ENCODE measurements at regions not wholly inside any gene's neighbourhood (a gene's known extent, or its start where the extent isn't known, plus 50 kb on each side); places are given as distances from the start of the nearest gene placed in this dataset.

- no peak for TF ChIP-seq CTCF (IDR thresholded peaks at IDR 0.05; ENCODE audit: insufficient read depth, low read length, poor library complexity, severe bottlenecking)
- Histone ChIP-seq H3K4me3 (replicated peaks; ENCODE audit: low read depth, low read length) (no peak overlapping the region), H3K27me3 (replicated peaks; ENCODE audit: control insufficient read depth, insufficient read depth, low read length) (no peaks in the 10 kb centered on the region), H3K36me3 (ENCODE audit: control insufficient read depth, insufficient read depth, low read length) (no peaks in the 10 kb centered on the region)
- no peak for DNase-seq (ENCODE audit: extremely low read depth, insufficient read length)
Measured at GRCh38 chr13:34035676-34036325, 217.9 kb downstream of the RFC3 start.

GRCh38 chr13:34037636-34038540, 219.9 kb downstream of the RFC3 start:
- no peaks in the 10 kb centered on the region for H3K36me3 ChIP-seq (ENCODE audit: control insufficient read depth, insufficient read depth, low read length)
- H3K4me3 ChIP-seq (replicated peaks; ENCODE audit: low read depth, low read length) = no peak overlapping the region
- DNase-seq (ENCODE audit: extremely low read depth, insufficient read length) = peak; percentile 15
- H3K27me3 ChIP-seq (replicated peaks; ENCODE audit: control insufficient read depth, insufficient read depth, low read length) = no peaks in the 10 kb centered on the region
- TF ChIP-seq CTCF (IDR thresholded peaks at IDR 0.05; ENCODE audit: insufficient read depth, low read length, poor library complexity, severe bottlenecking) = no peak

GRCh38 chr13:34038541-34039068, 220.7 kb downstream of the RFC3 start:
- no peak for TF ChIP-seq CTCF (IDR thresholded peaks at IDR 0.05; ENCODE audit: insufficient read depth, low read length, poor library complexity, severe bottlenecking)
- no peak overlapping the region for H3K4me3 ChIP-seq (replicated peaks; ENCODE audit: low read depth, low read length)
- H3K27me3 ChIP-seq (replicated peaks; ENCODE audit: control insufficient read depth, insufficient read depth, low read length) = no peaks in the 10 kb centered on the region
- DNase-seq (ENCODE audit: extremely low read depth, insufficient read length) = no peak
- no peaks in the 10 kb centered on the region for H3K36me3 ChIP-seq (ENCODE audit: control insufficient read depth, insufficient read depth, low read length)

- Histone ChIP-seq H3K36me3 (ENCODE audit: control insufficient read depth, insufficient read depth, low read length) (no peaks in the 10 kb centered on the region), H3K4me3 (replicated peaks; ENCODE audit: low read depth, low read length) (no peak overlapping the region), H3K27me3 (replicated peaks; ENCODE audit: control insufficient read depth, insufficient read depth, low read length) (no peaks in the 10 kb centered on the region)
- no peak for TF ChIP-seq CTCF (IDR thresholded peaks at IDR 0.05; ENCODE audit: insufficient read depth, low read length, poor library complexity, severe bottlenecking)
- DNase-seq (ENCODE audit: extremely low read depth, insufficient read length) = no peak
Measured at GRCh38 chr13:34039678-34040077, 221.7 kb downstream of the RFC3 start.

- DNase-seq (ENCODE audit: extremely low read depth, insufficient read length) = no peak
- TF ChIP-seq CTCF (IDR thresholded peaks at IDR 0.05; ENCODE audit: insufficient read depth, low read length, poor library complexity, severe bottlenecking) = no peak
Measured at GRCh38 chr13:34040863-34041262, 222.9 kb downstream of the RFC3 start.

More at GRCh38 chr13:34040863-34041262, 222.9 kb downstream of the RFC3 start:
- Histone ChIP-seq H3K4me3 (replicated peaks; ENCODE audit: low read depth, low read length) (no peak overlapping the region), H3K27me3 (replicated peaks; ENCODE audit: control insufficient read depth, insufficient read depth, low read length) (no peaks in the 10 kb centered on the region), H3K36me3 (ENCODE audit: control insufficient read depth, insufficient read depth, low read length) (no peaks in the 10 kb centered on the region)
